ENCODE measurements at regions not wholly inside any gene's neighbourhood (a gene's known extent, or its start where the extent isn't known, plus 50 kb on each side); places are given as distances from the start of the nearest gene placed in this dataset.

DNA sequence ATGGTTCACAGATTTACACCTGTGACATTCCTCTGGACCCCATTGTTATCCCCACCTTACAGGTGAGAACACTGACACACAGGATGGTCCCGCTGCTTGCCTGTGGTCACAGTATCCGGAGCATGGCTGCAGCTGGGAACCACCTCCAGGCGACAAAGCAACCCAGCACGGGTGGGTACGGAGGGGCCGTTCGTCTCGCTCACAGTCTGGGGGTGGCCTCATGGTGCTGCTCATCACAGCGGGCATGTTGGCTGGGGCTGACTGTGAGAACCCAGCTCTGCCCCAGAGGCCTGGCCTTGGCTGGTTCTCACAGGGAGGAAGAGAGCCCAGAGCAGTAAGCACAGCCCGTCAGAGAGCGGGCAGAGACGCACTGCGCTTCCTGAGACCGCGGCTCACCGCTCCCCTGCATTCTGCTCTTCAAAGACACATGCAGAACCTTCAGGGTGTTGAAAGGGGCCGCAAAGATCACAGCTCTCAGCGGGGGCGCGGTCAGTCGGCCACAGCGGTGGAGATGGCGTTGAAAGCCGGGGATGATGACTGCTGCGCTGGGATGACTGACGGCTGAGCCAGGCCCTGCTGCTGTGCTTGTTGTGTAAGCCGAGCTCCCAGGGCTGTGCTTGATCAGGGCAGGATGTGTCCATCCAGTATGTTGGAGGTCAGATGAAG is 423.0 kb downstream of the BRD1 start:
- TF ChIP-seq Cebpa-rat (IDR thresholded peaks at IDR 0.05), result no peak
- Histone ChIP-seq H3K9me3 (replicated peaks in 1 of 11) (peaks cover 5 to 7% (median 6%) of the 10 kb centered on the region in 11 experiments; a peak in 21 of 22 replicates), H4K20me1 (no peaks in the 10 kb centered on the region)

DNA sequence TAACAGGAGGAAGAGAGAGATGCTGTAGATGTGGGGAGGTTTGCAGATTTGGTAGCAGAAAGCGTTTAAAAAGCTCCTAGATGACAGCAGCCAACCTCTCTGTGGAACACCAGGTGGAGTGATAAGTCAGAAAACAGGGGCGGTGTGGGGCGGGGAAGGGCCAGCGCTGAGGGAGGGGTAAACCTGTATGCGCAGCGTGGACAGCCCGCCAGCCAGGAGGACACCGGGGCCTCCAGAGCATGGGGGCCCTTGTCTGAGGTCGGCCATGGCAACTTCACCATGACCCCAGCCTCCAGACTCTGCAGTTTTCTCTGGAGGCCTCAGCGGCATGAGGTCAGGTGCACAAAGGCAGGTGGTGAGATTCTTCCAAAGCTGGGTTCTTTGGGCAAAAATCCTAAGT is 423.7 kb downstream of the BRD1 start:
- Histone ChIP-seq H3K9ac (no peak overlapping the region), H3K4me3 (no peak overlapping the region), H3K27ac (no peak overlapping the region), H3K36me3 (no peaks in the 10 kb centered on the region), H3K27me3 (0 out of 22 replicates have a peak, but pooled peaks cover 0 to 4% (median 0%) of the 10 kb centered on the region in 11 experiments), H4K20me1 (no peaks in the 10 kb centered on the region), H3K4me2 (no peak overlapping the region), H3K4me1 (peaks cover 0 to 22% (median 9%) of the 10 kb centered on the region in 10 experiments; a peak in 13 of 20 replicates), H3K9me3 (replicated peaks in 1 of 11) (no peaks in the 10 kb centered on the region; a peak in 1 of 22 replicates)
- TF ChIP-seq Cebpa-rat (IDR thresholded peaks at IDR 0.05), result no peak

More for the DNA sequence above, 423.0 kb downstream of the BRD1 start:
- Histone ChIP-seq H3K27me3 (0 out of 22 replicates have a peak, but pooled peaks cover 0 to 4% (median 0%) of the 10 kb centered on the region in 11 experiments), H3K36me3 (no peaks in the 10 kb centered on the region), H3K4me3 (no peak overlapping the region), H3K27ac (no peak overlapping the region), H3K9ac (no peak overlapping the region), H3K4me2 (peak overlapping the region in 1 of 11 experiments; percentile 0; a peak in 1 of 22 replicates), H3K4me1 (peaks cover 0 to 22% (median 9%) of the 10 kb centered on the region in 10 experiments; a peak in 13 of 20 replicates)

DNA sequence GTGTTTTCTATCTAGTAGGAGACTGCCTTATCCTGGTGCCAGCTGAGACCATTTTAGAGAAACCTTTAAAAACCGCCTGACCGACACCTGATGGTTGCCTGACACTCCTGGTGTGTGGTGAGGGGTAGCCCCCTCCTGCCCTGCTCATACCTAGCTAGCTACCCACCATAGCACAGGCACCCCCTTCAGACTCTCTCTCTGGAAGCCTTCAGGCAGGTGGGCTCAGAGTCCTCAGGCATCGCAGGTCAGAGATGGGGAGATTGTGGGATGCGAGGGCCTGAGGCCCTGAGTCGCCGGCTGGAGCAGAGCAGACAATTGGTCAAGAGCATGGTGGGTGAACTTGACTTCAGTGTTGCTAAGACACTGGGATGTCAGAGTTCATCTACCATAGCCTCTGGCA is 424.6 kb downstream of the BRD1 start:
- Histone ChIP-seq H4K20me1 (no peaks in the 10 kb centered on the region), H3K36me3 (no peaks in the 10 kb centered on the region), H3K4me3 (no peak overlapping the region), H3K27ac (no peak overlapping the region), H3K9ac (no peak overlapping the region), H3K9me3 (replicated peaks in 1 of 11) (no peaks in the 10 kb centered on the region), H3K27me3 (0 out of 22 replicates have a peak, but pooled peaks cover 0 to 4% (median 0%) of the 10 kb centered on the region in 11 experiments), H3K4me2 (no peak overlapping the region), H3K4me1 (peaks cover 0 to 14% (median 7%) of the 10 kb centered on the region in 10 experiments; a peak in 13 of 20 replicates)
- no peak for TF ChIP-seq Cebpa-rat (IDR thresholded peaks at IDR 0.05)

DNA sequence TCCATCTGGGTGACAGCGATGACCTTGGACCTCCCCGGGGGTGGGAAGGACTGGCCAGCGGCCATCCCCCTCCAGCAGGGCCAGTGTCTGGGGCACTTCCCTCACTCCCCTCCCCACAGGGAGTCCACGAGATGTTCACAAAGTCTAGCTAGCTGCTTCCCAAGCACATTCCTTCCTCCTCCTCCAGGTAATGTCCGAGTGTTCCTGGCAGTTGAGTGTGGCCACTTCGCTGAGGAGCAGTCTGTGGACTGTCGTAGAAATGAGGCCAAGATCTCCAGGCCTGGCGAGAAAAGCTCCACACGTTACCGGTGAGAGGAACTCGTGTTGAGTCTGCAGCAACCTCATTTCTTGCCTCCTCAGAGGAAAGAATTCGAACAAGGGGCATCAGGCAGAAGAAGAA is 425.5 kb downstream of the BRD1 start:
- Histone ChIP-seq H3K27me3 (0 out of 22 replicates have a peak, but pooled peaks cover 0 to 4% (median 0%) of the 10 kb centered on the region in 11 experiments), H3K27ac (no peak overlapping the region), H3K4me3 (no peak overlapping the region), H3K4me2 (no peak overlapping the region), H4K20me1 (no peaks in the 10 kb centered on the region), H3K9ac (no peak overlapping the region), H3K36me3 (no peaks in the 10 kb centered on the region), H3K4me1 (peaks cover 0 to 9% (median 2%) of the 10 kb centered on the region in 10 experiments; a peak in 4 of 20 replicates), H3K9me3 (replicated peaks in 1 of 11) (no peaks in the 10 kb centered on the region)
- no peak for TF ChIP-seq Cebpa-rat (IDR thresholded peaks at IDR 0.05)

DNA sequence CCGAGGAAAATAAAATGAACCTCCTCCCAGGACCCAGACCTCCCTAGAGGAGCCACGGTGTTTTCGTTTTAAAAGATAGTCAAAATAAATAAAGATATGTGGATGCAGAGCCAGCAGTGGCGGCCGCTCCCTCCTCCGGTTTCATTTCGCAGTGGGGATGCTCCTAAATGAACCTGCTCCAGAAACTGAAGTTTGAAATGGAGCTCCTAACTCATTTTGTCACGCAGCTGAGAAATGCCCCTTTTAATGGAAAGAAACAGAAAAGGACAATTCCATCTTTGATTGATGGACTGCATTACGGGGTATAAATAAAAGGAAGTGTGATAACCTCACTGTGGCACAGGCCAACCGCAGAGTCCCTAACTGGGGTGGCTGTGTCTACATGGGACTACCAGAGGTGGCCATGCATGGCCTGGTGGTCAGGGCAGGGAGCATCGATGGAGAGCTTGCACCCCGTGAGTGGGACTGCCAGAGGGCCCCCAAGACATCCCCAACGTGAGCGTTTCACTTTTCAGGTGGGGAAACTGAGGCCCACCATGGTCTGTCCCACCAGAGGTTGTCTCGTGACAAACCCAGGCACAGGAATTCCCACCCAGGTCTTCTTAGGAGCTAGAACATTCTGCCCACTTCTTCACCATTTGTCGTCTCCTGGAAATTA is 426.6 kb downstream of the BRD1 start:
- H3K36me3 ChIP-seq, result no peaks in the 10 kb centered on the region
- 0 out of 22 replicates have a peak, but pooled peaks cover 0 to 4% (median 0%) of the 10 kb centered on the region in 11 experiments for H3K27me3 ChIP-seq
- no peaks in the 10 kb centered on the region for H3K9me3 ChIP-seq (replicated peaks in 1 of 11)
- no peak overlapping the region for H3K9ac ChIP-seq
- no peaks in the 10 kb centered on the region for H4K20me1 ChIP-seq
- no peak for TF ChIP-seq Cebpa-rat (IDR thresholded peaks at IDR 0.05)
- H3K4me3 ChIP-seq, result no peak overlapping the region
- peaks cover 0 to 9% (median 2%) of the 10 kb centered on the region in 10 experiments; a peak in 4 of 20 replicates for H3K4me1 ChIP-seq
- 0 out of 22 replicates have a peak overlapping the region, but pooled peaks of 2 of the 11 experiments have one; percentile 3 to 10 for H3K4me2 ChIP-seq
- H3K27ac ChIP-seq, result no peak overlapping the region

DNA sequence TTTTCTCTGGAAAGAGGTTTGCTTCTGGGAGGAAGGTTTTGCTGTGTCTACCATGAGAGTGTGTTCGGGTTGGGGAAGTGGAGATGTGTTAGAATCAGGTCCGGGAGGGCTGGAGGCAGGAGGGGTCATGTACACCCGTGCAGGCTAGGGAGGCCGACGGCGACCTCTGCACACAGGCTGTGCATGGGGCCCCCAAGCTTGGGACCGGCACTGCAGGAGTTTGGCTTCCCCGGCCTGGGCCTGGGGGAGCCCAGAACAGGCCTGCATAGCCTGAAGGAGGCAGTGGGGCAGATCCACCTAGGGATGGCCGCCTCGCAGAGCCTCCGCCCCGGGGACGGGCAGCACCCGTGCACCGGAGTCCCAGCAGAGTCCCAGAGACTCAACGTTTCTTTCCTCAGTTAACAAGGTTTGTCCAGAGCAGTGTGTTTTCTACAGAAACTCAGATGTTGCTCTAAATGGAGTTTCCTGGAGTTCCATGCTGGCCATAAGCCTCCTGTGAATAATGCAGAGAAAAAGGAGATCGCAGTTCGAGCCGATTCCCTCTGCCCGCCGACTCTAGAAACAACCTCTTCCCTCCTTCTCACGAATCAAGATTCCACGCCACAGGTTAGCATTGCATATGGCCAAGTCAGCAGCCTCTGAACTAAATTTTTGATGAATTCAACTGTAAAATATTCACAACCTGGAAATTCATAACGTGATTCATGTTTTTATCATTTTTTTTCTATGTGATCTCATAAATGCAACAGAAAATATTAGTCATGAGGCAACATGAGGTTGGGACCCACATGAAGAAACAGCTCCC is 427.3 kb downstream of the BRD1 start:
- H3K4me1 ChIP-seq, result peaks cover 0 to 9% (median 2%) of the 10 kb centered on the region in 10 experiments; a peak in 4 of 20 replicates
- no peak for TF ChIP-seq Cebpa-rat (IDR thresholded peaks at IDR 0.05)
- no peaks in the 10 kb centered on the region for H3K36me3 ChIP-seq
- peaks cover 0 to 6% (median 5%) of the 10 kb centered on the region in 11 experiments; a peak in 13 of 22 replicates for H3K9me3 ChIP-seq (replicated peaks in 1 of 11)
- 0 out of 22 replicates have a peak overlapping the region, but pooled peaks of 1 of the 11 experiments have one; percentile 10 for H3K4me2 ChIP-seq
- H4K20me1 ChIP-seq, result no peaks in the 10 kb centered on the region
- H3K4me3 ChIP-seq, result no peak overlapping the region
- no peak overlapping the region for H3K27ac ChIP-seq
- H3K9ac ChIP-seq, result no peak overlapping the region
- H3K27me3 ChIP-seq, result 0 out of 22 replicates have a peak, but pooled peaks cover 0 to 4% (median 0%) of the 10 kb centered on the region in 11 experiments

DNA sequence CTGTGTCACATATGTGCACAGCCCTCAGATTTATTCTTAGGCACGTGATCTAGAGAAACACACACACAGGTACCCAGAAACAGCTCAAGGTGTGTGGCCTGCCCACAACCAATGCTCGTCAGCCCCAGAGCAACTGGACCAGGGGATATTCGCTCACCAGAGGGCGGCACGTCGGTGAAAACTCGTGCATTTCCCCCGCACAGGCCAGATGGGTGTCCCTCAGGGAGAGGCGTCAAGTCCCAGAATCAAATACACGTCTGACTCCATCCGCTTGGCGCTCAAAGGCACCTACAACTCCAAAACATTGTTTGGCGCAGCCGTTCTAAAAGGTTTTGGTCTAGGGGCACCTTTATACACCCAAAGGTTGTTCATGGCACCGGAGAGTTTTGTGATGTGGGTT is 429.0 kb downstream of the BRD1 start:
- no peak overlapping the region for H3K4me2 ChIP-seq
- no peaks in the 10 kb centered on the region for H3K27me3 ChIP-seq
- H3K27ac ChIP-seq, result no peak overlapping the region
- TF ChIP-seq Cebpa-rat (IDR thresholded peaks at IDR 0.05), result no peak
- no peaks in the 10 kb centered on the region for H3K36me3 ChIP-seq
- no peaks in the 10 kb centered on the region for H4K20me1 ChIP-seq
- H3K9ac ChIP-seq, result no peak overlapping the region
- H3K9me3 ChIP-seq (replicated peaks in 1 of 11), result peaks cover 15 to 22% (median 21%) of the 10 kb centered on the region in 11 experiments
- no peak overlapping the region for H3K4me3 ChIP-seq
- 0 out of 20 replicates have a peak, but pooled peaks cover 0 to 5% (median 0%) of the 10 kb centered on the region in 10 experiments for H3K4me1 ChIP-seq

DNA sequence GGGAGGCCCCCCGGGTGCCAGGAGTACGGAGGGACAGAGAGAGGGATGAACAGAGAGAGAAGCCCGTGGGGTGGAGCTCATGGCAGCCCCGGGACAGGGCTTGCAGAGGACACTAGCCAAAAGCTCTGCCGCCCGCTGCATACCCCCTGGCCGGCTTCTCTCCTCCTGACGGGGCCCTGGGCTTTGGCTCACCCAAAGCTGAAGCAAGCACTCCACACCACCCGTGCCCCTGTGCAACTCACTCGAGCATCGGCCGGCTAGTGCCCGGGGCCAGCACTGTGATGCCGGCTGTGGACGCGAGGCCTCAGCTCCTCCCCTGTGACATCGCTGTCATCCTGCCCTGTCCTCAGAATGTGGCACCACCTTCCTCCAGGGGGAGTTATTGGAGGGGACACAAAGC is 429.6 kb downstream of the BRD1 start:
- Histone ChIP-seq H3K4me1 (0 out of 20 replicates have a peak, but pooled peaks cover 0 to 5% (median 0%) of the 10 kb centered on the region in 10 experiments), H3K9me3 (replicated peaks in 1 of 11) (peaks cover 15 to 27% (median 24%) of the 10 kb centered on the region in 11 experiments), H3K27me3 (no peaks in the 10 kb centered on the region), H3K36me3 (no peaks in the 10 kb centered on the region), H3K9ac (no peak overlapping the region), H3K27ac (no peak overlapping the region), H3K4me2 (no peak overlapping the region), H4K20me1 (no peaks in the 10 kb centered on the region), H3K4me3 (no peak overlapping the region)
- TF ChIP-seq Cebpa-rat (IDR thresholded peaks at IDR 0.05), result no peak
